ENCODE measurements at regions not wholly inside any gene's neighbourhood (a gene's known extent, or its start where the extent isn't known, plus 50 kb on each side); places are given as distances from the start of the nearest gene placed in this dataset.

DNA sequence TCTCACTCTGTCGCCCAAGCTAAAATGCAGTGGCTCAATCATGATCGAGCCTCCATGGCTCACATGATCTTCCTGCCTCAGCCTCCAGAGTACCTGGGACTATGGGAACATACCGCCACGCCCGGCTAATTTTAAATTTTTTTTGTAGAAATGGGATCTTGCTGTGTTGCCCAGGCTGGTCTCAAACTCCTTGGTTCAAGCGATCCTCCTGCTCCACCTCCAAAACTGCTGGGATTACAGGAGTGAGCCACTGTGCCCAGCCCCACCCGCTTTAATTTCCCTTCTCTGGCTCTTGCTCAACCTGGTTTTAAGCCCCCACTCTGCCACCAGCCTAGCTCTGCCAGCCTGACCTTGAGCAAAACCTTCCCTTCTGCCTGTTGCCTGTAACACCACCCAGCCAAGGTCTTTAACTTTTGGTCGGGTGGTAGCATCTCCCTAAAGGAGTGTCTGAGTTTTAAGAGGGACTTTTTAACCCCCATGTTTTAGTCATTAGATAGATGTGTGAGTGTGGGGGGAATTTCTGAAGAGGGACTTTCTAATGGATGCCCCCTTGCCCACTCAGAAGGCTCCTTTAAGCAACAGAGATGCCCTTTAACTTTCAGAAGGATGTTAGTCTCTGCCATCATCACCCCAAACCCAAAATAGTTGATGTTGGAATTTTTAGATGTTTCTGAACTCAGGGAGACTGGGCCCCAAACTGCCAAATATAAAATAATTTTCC, 71.8 kb upstream of the FOXP4 start:
- TF ChIP-seq RCOR1 (IDR thresholded peaks at IDR 0.05; ENCODE audit: insufficient replicate concordance, low read length) (no peak), RFX5 (IDR thresholded peaks at IDR 0.05; ENCODE audit: low read depth, low read length) (no peak)
- TF ChIP-seq, protein P1, sequence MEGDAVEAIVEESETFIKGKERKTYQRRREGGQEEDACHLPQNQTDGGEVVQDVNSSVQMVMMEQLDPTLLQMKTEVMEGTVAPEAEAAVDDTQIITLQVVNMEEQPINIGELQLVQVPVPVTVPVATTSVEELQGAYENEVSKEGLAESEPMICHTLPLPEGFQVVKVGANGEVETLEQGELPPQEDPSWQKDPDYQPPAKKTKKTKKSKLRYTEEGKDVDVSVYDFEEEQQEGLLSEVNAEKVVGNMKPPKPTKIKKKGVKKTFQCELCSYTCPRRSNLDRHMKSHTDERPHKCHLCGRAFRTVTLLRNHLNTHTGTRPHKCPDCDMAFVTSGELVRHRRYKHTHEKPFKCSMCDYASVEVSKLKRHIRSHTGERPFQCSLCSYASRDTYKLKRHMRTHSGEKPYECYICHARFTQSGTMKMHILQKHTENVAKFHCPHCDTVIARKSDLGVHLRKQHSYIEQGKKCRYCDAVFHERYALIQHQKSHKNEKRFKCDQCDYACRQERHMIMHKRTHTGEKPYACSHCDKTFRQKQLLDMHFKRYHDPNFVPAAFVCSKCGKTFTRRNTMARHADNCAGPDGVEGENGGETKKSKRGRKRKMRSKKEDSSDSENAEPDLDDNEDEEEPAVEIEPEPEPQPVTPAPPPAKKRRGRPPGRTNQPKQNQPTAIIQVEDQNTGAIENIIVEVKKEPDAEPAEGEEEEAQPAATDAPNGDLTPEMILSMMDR (conservative IDR thresholded peaks at IDR 0.05; ENCODE audit: low read depth, low read length) = no peak

Data from IMR-90 (cell line).